AG08395 (cell line): ENCODE measurements at regions not wholly inside any gene's neighbourhood (a gene's known extent, or its start where the extent isn't known, plus 50 kb on each side); places are given as distances from the start of the nearest gene placed in this dataset.

Experiments
- DNase-seq: peaks from one replicate; pipeline ENCODE4 v3.0.0; 2012; ENCODE audit warnings: mixed read lengths, low spot score

DNA sequence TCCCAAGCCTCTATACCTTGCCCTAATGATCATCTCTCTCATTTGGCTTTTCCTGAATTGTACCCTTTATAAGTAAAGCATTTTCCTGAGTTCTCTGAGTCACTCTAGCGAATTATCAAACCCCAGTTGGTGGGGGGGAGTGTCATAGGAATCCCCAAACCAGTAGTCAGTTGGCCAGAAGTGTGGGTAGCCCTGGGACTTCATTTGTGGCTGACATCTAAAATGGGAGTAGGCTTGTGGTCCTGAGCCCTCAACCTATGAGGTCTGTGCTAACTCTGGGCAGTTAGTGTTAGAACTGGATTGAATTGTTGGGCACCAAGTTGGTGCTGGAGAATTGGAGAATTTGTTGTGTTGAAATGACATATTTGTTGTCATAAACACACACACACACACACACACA lies 91.3 kb downstream of the BBS10 start:
- no peak for DNase-seq

DNA sequence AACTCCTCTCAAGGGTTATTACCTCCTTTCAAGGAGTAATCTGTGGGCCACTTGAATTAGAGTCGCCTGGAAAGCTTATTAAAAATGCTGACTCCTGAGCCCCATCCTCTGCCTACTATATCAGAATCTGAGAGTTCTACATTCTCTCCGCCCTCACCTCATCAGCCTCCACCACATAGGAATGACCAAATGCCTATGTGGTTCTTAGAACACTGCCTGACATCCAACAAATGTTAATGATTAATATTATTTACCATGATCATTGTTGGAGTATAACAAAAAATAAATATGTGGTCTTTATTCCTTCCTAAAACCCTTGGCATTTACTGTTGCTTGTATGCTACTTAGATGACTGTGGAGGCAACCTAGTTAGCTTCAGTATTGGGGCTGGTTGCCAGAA lies 91.9 kb downstream of the BBS10 start:
- no peak for DNase-seq

DNA sequence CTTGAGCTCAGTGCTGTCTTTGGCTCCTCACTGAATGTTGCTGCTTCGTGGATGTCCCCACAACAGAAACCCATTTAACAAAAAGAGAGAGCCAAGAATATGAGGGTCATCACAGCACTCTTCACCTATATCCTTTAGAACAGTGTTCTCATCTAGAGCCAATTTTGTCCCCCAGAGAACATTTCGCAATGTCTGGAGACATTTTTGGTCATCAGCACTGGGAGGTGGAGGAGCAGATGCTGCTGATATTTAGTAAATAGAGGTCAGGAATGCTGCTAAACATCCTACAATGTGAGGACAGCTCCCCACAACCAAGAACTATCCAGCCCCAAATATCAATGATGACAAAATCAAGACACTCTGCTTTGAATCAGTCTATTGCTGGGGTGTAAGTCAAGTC lies 92.5 kb downstream of the BBS10 start:
- DNase-seq: no peak

DNA sequence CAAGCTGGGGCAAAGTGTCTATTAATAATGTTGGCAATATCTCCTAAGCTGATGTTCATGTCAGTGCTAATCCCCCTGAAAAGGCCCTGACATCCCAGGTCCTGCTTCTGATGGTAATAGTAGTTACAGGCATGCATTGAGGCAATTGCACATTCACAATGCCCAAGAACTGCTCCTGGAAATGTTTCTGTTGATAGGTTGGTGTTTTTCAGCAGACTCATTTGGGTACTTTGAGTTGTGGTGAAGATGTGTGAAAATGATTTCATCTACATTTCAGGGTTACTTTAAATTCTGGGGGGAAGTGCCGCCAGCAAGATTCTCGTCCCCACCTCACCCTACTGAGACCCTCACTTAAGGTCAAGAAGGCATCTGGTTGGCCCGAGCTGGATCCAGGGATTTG lies 92.9 kb downstream of the BBS10 start:
- no peak for DNase-seq

DNA sequence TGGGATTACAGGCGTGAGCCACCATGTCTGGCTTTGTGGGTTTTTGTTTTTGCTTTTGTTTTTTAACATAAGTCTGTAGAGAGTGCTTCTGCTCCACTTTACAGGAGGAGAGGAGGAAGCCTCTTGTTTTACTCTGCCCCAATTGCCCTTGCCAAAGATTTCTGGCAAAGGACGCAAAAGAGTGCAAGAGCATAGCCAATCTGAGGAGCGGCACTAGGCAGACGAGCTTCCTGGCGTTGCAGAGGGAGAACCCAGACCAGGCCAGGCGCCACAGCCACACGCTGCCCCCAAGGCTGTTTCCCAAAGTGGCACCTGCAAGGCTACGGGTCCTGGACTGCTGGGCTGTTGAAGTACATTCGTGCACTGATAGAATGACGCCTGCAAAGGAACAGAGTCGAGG lies 96.2 kb downstream of the BBS10 start:
- no peak for DNase-seq

DNA sequence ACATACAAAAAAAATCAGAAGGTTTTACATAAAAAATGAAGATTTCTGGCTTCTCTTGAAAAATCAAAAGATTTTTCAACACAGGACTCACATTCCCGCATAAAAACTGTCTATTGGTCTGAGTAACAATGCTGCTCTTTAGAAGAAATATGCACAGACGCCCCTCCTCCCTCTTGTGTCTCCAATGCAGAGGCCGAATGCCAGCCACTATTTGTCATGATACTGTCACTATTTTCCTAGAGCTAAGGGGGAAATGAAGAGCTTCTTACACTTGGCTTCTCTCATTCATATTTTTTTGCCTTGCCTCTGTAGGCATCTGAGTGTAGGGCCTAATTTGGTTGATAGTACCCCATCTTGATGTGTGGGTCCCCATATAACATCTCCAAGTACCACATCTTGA lies 98.0 kb downstream of the BBS10 start:
- no peak for DNase-seq

DNA sequence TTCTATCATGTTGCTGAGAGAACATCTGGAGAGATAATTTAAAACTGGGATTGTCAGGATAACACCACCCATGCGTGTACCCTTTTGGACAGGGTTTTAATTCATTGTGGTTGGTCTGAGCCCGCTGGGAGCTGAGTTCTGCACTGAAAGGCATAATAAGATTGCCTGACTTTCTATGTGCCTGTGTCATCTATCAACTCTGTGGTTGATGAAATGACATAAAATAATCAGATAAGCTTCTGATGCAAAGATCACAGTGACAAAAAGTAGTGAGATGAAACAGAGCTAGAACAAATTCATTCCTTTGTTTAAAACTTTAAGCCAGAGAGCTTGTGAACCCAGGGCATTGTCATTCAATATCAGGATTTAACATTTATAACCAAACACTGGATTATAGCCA lies 98.7 kb downstream of the BBS10 start:
- DNase-seq: no peak

DNA sequence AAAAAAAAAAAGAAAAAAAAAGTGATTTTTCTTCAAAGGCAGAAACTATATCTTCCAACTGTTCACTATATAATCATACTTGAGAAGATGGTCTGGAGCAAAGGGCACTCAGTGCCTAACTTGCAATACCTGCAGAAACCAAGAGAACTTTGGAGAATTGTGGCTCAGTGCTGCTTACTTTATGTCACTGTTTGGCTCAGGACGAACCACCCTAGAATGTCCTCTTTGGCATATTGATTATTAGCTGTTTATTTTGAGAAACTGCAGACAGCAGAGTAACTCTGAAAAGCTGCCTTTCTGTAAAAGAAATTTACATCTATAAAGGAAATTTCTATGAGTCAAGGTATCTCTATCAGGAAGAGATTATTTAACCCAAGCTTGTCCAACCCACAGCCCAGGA lies 100.2 kb downstream of the BBS10 start:
- no peak for DNase-seq

DNA sequence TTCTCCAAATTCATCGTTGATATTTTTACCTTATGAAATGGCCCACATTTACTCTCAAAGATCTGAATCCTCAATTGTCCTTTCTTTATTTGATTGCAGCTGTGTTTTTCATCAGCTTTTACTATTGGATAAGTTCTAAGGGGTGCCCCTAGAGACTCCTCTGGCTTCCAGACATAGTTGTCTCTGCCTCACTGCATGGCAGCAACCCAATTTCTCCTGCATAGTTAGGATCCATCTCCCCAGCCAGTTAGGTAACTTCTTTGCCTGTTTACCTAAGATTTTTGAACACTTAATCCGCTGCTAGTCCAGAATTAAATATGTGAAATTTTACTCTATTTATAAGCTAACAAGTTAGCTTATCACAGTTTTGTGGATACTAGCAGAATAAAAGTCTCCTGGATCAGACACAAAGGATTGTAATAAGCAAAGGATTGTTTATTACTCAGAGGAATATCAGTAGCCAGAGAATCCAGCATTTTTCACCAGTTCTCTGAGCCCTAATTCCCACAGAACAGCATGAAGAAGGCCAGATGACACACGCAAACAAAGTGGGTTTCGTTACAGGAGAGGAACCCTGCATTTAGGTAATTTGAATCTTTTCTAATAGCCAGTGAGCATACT lies 101.1 kb downstream of the BBS10 start:
- peak; percentile 43 for DNase-seq

DNA sequence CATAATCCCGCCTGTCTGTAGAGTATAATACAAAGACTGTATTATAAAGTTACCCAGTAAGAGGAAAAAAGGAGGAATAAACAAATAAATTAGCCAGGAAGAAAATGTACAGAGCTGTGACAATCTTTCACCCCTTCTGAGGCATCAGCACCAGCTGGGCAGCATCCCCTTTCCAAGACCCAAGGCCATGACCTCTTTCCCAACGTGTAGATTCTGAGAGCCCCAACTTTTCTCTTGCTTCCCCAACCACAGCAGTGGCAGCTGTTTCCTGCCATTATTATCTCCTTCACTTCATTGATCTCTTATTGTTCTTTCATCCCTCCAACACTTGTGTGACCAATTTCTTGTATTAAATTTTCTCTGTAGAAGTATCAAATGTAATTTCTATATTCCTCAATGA lies 101.6 kb downstream of the BBS10 start:
- DNase-seq: no peak

DNA sequence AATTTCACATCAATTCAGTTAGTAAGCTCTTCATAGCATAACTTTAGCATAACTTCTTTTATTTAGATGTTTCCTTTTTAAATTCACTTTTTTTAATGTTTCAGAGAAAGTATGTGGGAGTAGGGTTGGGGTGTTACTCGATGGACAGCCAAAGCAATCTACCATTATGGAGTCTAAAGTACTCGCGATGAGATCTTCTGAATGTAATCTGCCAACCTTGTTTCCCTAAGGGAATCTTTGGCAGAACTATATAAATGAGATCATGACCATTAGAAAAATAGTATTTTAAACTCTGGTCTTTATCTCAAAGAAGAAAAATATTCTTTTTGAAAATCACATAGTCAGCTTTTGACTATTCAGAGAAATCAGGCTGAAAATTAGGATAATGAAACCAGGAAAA lies 103.9 kb downstream of the BBS10 start:
- no peak for DNase-seq

DNA sequence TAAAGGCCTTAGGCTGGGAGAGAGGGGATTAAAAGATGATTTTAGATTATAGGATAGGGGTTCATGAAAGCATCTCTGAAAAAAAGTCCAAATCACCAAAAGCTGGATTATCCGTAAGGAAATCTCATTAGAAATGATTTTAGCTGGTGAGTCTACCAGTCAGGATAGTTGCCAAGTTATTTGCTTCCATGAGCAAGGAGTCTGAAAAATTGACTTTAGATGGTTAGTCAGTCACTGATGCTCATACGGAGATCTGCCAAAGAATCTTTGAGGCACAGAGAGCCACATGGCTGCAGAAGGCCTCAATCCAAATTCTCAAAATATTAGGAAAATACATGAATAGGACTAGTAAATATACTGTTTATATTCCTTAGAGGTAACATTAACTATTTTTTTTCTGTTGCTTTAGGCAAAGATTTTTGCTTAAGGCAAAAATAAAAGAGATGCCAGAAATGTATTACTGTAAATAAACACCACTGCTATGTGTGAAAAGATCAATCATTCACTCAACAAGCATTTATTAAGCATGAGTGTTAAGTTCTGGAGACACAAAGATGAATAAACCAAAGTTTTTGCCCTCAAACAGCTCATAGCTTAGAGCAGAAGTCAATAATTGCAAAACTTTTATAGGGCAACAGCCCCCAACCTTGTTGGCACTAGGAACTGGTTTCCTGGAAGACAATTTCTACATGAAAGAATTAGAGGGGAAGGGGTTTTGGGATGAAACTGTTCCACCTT lies 105.2 kb downstream of the BBS10 start:
- peak; percentile 65 for DNase-seq

DNA sequence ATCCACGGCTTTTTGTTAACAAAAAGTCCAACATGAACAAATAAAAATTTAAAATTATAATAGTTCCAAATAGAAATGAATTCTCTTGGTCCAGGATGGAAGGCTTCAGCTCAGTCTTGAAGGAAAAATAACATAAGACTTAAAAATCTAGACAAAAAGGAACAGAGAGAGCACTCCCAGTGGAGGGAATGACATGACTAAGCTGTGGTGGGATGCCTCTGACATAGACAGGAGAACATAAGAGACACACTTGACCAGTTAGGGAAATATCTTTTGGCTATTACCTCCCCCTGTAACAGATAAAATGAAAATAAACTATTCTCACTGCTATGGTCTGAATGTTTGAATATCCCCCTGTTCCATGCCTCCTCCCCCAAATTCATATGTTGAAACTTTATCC lies 106.8 kb downstream of the BBS10 start:
- DNase-seq: no peak

DNA sequence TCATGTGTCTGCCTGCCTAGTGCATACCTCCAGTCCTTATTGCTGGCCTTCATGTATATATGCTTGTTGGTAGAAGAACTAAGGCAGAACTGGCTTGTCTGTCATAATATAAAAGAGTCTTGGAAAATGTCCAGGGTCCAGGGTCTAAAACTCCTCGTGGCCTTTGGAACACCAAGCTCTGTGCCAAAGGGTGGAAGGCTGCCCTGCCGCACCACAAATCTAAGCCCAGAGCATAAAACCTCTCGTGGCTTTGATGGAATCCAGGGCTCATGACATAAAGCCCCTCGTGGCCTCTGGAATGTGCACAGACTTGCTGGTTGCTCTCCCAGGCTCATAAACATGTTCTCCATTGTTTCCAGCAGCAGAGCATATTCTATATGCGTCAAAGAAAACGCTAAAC lies 107.9 kb downstream of the BBS10 start:
- DNase-seq: no peak

DNA sequence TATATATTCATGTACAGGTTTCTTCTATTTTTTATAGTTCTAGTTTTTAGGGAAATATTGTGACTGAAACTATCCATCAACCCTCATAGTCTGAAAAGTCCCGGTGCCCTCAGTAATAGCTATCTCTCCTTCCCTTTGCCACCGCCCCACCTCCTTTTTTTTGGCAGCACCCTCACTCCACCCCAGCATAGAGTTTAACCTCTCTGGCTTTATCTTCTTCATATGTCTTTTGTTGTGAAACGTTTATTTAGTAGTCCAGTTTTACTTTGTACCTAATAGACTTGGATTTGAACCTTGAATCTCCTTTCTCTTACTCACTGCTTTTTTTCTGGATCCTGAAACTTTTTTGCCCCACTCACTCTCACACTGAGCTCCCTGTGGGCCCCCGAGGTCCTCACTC lies 109.5 kb downstream of the BBS10 start:
- DNase-seq: no peak

DNA sequence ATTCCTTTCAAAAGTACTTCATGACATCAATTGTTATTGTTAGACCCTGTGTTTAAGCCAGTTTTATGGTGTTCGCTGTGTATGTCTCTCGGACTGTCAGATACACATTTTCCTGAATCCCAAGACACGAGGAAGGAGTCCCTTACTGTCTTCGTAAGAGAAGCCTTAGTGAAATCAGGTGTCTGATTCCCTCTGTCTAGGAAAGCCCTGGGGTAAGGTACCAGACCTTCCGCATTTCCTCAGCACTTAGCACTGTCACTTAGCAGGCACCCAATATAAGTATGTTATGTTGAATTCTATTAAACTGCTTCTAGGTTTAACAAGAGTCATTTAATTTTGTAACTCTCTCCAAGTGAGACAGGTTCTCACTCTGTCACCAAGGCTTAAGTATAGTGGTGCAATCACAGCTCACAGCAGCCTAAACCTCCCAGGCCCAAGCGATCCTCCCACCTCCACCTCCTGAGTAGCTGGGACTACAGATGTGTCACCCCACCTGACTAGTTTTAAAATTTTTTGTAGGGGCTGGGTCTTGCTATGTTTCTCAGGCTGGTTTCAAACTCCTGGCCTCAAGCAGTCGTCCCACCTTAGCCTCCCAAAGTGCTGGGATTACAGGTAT lies 111.0 kb downstream of the BBS10 start:
- DNase-seq: no peak

DNA sequence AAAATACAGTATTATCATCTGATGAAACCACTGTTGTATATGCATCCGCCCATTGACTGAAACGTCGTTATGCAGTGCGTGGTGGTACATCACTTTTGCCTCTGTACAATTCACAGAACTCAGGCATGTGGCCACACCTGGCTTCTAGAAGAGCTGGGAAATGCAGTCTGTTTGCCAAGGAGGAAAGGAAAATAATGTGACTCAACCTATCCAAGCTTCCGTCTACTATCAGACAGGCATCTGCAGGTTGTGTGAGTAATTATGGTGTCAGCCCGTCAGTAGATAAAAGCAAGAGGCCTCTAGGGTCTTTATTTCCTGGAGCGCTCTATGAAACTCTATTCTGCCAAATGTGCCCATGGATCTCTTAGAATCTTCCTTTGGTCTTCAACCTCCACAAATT lies 111.6 kb downstream of the BBS10 start:
- DNase-seq: no peak

DNA sequence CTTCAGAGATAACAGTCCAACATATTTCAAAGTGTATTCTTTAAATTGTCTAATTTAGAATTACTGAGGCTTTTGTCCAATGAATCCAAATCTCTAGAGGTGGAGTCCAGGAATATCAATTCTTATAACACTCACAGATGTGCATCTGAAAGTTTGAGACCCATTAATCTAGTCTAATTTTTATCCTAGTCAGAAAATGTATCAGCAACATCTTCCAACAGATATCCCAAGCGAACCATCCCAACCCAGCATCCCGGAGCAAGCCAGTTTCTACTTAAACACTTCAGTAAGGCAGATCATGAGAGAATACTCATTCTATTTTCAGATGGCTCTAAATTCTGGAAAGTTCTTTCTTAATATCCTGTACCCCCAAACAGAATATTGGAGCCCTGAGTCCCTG lies 113.5 kb downstream of the BBS10 start:
- DNase-seq: no peak

DNA sequence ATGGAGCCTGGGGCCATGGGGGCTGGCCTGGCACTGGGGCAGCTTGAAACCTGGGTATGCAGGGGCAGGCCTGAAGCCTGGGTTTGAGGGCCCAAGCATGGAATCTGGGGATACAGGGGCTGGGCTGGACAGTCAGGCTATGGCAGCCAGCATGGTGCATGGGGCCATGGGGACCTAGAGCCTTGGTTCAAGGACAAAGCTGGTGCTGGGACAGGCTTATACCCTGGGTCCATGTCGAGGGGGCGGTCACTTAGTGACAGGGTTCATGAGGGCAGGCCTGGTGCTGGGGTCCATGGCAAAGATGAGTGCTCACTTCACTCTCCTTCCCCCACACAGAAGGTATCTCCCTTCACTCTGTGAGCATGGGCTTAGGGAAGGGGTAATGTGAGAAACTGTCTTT lies 116.2 kb downstream of the BBS10 start:
- no peak for DNase-seq

DNA sequence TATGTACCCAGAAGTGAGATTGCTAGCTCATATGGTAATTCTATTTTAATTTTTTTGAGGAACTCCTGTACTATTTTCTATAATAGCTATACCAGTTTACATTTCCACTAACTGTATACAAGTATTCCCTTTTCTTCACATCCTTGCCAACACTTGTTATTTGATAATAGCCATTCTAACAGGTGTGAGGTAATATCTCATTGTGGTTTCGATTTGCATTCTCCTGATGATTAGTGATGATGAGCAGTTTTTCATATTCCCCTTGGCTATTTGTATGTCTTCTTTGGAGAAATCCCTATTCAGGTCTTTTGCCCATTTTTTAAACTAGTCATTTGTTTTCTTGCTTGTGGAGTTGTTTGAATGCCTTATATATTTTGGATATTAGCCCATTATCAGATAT lies 121.3 kb downstream of the BBS10 start:
- DNase-seq: no peak

DNA sequence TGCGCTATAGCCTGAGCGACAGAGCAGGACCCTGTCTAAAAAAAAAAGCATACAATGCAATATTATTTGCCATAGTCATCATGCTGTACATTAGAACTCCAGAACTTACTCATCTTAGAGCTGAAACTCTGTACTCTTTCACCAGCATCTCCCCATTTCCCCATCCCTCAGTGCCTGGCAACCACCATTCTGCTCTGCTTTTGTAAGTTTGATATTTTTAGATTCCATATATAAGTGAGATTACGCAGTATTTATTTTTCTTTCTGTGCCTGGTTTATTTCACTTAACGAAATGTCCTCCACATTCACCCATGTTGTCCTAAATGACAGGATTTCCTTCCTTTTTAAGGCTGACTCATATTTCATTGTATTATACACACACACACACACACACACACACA lies 121.8 kb downstream of the BBS10 start:
- no peak for DNase-seq

DNA sequence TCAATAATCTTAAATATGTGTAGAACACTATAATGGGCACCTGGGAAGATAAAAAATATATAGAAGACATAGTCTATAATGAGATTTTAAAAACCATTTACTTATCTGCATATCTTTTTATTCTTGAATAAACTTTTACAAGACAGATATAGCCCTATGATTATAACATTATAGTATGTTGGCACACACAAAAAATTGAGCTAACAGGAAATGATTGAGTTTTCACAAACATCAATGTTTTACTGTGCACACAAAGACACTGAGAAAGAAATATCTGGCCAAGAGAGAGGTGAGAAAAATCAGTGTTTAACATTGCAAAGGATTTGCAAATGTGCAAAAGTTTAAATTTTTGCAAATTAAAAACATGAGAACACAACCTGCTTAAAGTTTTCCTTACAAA lies 124.3 kb downstream of the BBS10 start:
- DNase-seq: no peak

DNA sequence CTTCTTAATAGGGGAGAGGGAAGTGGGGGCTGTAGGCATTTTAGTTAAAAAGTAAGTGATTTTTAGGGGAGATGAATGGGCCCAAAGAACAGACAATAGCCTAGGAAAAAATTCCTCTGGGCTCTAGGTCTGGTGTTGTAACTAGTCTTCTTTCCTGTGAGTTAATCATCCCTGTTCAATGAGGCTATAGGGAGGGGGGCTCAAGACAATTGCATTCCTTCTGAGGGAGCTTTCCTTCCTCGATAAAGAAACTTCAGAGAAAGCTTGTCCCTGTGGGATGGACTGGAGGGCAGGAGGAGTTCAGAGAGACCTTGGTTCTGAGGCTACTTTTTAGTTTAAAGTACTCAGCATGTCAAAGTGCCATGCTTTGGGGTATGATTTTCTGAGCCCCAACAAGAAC lies 127.2 kb downstream of the BBS10 start:
- DNase-seq: no peak

DNA sequence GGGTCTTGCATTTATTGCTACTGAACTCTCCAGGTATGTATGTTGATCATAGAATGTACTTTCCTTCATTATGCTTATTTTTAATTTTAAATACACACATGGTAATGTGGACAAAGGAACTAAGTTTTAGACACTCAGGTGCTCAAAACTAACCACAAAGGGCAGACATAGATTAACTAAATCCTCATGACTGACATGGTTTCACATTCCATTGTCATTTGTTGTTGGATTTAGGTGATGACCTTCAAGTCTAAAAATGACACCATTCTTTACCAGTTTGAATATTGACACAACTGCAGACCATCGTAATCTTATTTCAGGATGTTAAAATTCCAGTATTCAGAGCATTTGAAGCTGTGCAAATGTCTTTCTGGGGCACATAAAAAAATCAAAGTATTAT lies 128.4 kb downstream of the BBS10 start:
- no peak for DNase-seq
